Astrocyte (in vitro differentiated cells and primary cell): ENCODE measurements at regions not wholly inside any gene's neighbourhood (a gene's known extent, or its start where the extent isn't known, plus 50 kb on each side); places are given as distances from the start of the nearest gene placed in this dataset.
A peak's percentile ranks its signal among the peaks of the same experiment; 100 is the strongest.

Experiments used
- DNase-seq: peaks from one replicate; pipeline ENCODE4 v3.0.0-alpha.2; 2010; ENCODE audit warnings: low read depth
- FAIRE-seq: peaks from 2 replicates; lab custom pipeline; 2011; peaks lifted over from hg19 to GRCh38; lab: Jason Lieb, UNC
- H2AFZ ChIP-seq: 2 replicates; pipeline ENCODE4 v1.6.0; 2012; ENCODE audit warnings: low read depth, low read length, inconsistent platforms
- H3K27ac ChIP-seq: 2 replicates; pipeline ENCODE4 v1.5.1; 2011; ENCODE audit warnings: low read depth, low read length, inconsistent platforms
- H3K27me3 ChIP-seq: 2 replicates; pipeline ENCODE4 v1.6.0; 2011; ENCODE audit warnings: low read length, inconsistent platforms; ENCODE audit not compliant: insufficient read depth
- H3K36me3 ChIP-seq: 2 replicates; pipeline ENCODE4 v1.5.1; 2011; ENCODE audit warnings: low read length, inconsistent platforms; ENCODE audit not compliant: insufficient read depth
- H3K4me1 ChIP-seq: 2 replicates; pipeline ENCODE4 v1.5.1; 2011; ENCODE audit warnings: low read length, inconsistent platforms; ENCODE audit not compliant: insufficient read depth
- H3K4me2 ChIP-seq: 2 replicates; pipeline ENCODE4 v1.6.0; 2012; ENCODE audit warnings: low read length, inconsistent platforms
- H3K4me3 ChIP-seq: 2 replicates; pipeline ENCODE4 v1.5.1; 2011; ENCODE audit warnings: low read depth, mild to moderate bottlenecking, low read length, inconsistent platforms; ENCODE audit not compliant: insufficient read depth
- H3K79me2 ChIP-seq: 2 replicates; pipeline ENCODE4 v1.6.0; 2012; ENCODE audit warnings: mild to moderate bottlenecking, low read length, inconsistent platforms; ENCODE audit not compliant: insufficient read depth
- H3K9ac ChIP-seq: 2 replicates; pipeline ENCODE4 v1.6.0; 2012; ENCODE audit warnings: mild to moderate bottlenecking, low read length, inconsistent platforms
- H3K9me3 ChIP-seq: 2 replicates; pipeline ENCODE4 v1.5.1; 2012; ENCODE audit warnings: low read depth, mild to moderate bottlenecking, low read length, inconsistent platforms; ENCODE audit not compliant: insufficient read depth
- H4K20me1 ChIP-seq: 2 replicates; pipeline ENCODE4 v1.6.0; 2012; ENCODE audit warnings: low read length, inconsistent platforms; ENCODE audit not compliant: insufficient read depth
- H3K27ac Mint-ChIP-seq: one replicate; pipeline ENCODE4 v1.8.0; 2021; ENCODE audit warnings: mild to moderate bottlenecking, mixed read lengths; ENCODE audit not compliant: unreplicated experiment
- H3K27me3 Mint-ChIP-seq: one replicate; pipeline ENCODE4 v1.8.0; 2021; ENCODE audit warnings: low read depth, mixed read lengths; ENCODE audit not compliant: unreplicated experiment
- H3K36me3 Mint-ChIP-seq: one replicate; pipeline ENCODE4 v1.8.0; 2021; ENCODE audit warnings: low read depth, mixed read lengths; ENCODE audit not compliant: unreplicated experiment
- H3K4me1 Mint-ChIP-seq: one replicate; pipeline ENCODE4 v1.8.0; 2021; ENCODE audit warnings: low read depth, mixed read lengths; ENCODE audit not compliant: unreplicated experiment
- H3K4me3 Mint-ChIP-seq: one replicate; pipeline ENCODE4 v1.8.0; 2021; ENCODE audit warnings: mild to moderate bottlenecking, moderate library complexity, mixed read lengths; ENCODE audit not compliant: unreplicated experiment
- H3K9me3 Mint-ChIP-seq: one replicate; pipeline ENCODE4 v1.8.0; 2021; ENCODE audit warnings: mild to moderate bottlenecking, mixed read lengths; ENCODE audit not compliant: unreplicated experiment
- CTCF ChIP-seq: IDR thresholded peaks from 2 replicates; pipeline ENCODE4 v1.5.1; 2011; ENCODE audit warnings: low read depth, mild to moderate bottlenecking, inconsistent platforms, low read length, moderate library complexity; ENCODE audit not compliant: insufficient read depth
- EZH2 ChIP-seq: IDR thresholded peaks from 2 replicates; pipeline ENCODE4 v1.6.1; 2012; ENCODE audit warnings: mild to moderate bottlenecking, low read length, inconsistent platforms; ENCODE audit not compliant: insufficient read depth

DNA sequence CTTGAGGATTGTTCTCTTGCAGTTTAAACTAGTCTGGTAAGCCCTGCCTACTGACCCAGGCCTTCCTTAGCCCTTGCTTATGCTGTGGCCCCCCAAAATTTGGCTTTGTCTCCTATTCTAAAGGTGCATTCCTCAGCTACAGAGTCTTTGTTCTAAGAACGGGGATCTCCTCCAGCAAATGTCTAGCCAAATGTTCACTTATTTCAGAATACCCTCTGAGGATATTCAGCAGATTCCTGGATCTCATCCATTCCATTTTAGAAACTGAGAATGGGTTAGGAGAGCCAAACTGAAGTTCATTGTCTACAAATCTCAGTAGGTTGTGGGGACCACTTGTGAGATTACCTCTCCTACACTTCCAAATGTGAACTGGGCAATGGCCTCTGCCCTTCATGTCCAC is 164.2 kb upstream of the ARG1 start:
- Mint-ChIP-seq H3K36me3 (no peaks in the 10 kb centered on the region), H3K4me3 (no peak overlapping the region), H3K9me3 (peaks cover 6% of the 10 kb centered on the region), H3K27ac (no peak overlapping the region), H3K27me3 (peaks cover 3% of the 10 kb centered on the region), H3K4me1 (no peaks in the 10 kb centered on the region)
- FAIRE-seq (no peak), DNase-seq (no peak)
- Histone ChIP-seq H3K4me3 (no peak overlapping the region), H3K27me3 (no peaks in the 10 kb centered on the region), H3K4me1 (no peaks in the 10 kb centered on the region), H2AFZ (no peak overlapping the region), H3K4me2 (no peak overlapping the region), H4K20me1 (no peaks in the 10 kb centered on the region), H3K9me3 (no peaks in the 10 kb centered on the region), H3K79me2 (no peaks in the 10 kb centered on the region), H3K27ac (no peak overlapping the region), H3K36me3 (no peaks in the 10 kb centered on the region), H3K9ac (no peak overlapping the region)
- TF ChIP-seq CTCF = no peak

DNA sequence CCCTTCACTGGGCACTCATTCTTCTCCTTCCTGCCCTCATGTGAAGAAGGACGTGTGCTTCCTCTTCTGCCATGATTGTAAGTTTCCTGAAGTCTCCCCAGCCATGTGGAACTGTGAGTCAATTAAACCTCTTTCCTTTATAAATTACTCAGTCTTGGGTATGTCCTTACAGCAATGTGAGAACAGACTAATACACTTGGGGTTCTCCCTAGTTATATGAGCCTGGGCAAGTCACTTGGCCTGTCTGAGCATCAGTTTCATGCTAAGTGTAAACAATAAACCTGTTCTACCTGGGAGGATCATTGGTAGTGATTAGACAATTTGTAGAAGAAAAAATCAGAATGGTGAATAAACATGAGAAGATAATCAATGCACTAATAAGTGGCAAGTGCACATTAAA is 162.2 kb upstream of the ARG1 start:
- Mint-ChIP-seq H3K9me3 (peaks cover 6% of the 10 kb centered on the region), H3K27ac (no peak overlapping the region), H3K36me3 (no peaks in the 10 kb centered on the region), H3K4me1 (no peaks in the 10 kb centered on the region), H3K27me3 (peaks cover 3% of the 10 kb centered on the region), H3K4me3 (no peak overlapping the region)
- no peak overlapping the region for H3K9ac ChIP-seq
- no peaks in the 10 kb centered on the region for H3K9me3 ChIP-seq
- H3K79me2 ChIP-seq = no peaks in the 10 kb centered on the region
- DNase-seq = no peak
- no peak overlapping the region for H3K4me2 ChIP-seq
- no peaks in the 10 kb centered on the region for H3K4me1 ChIP-seq
- no peak for TF ChIP-seq CTCF
- TF ChIP-seq EZH2 = no peak
- no peak overlapping the region for H3K27ac ChIP-seq
- no peak for FAIRE-seq
- H3K36me3 ChIP-seq = no peaks in the 10 kb centered on the region
- H4K20me1 ChIP-seq = no peaks in the 10 kb centered on the region
- no peaks in the 10 kb centered on the region for H3K27me3 ChIP-seq
- no peak overlapping the region for H3K4me3 ChIP-seq
- H2AFZ ChIP-seq = no peak overlapping the region

DNA sequence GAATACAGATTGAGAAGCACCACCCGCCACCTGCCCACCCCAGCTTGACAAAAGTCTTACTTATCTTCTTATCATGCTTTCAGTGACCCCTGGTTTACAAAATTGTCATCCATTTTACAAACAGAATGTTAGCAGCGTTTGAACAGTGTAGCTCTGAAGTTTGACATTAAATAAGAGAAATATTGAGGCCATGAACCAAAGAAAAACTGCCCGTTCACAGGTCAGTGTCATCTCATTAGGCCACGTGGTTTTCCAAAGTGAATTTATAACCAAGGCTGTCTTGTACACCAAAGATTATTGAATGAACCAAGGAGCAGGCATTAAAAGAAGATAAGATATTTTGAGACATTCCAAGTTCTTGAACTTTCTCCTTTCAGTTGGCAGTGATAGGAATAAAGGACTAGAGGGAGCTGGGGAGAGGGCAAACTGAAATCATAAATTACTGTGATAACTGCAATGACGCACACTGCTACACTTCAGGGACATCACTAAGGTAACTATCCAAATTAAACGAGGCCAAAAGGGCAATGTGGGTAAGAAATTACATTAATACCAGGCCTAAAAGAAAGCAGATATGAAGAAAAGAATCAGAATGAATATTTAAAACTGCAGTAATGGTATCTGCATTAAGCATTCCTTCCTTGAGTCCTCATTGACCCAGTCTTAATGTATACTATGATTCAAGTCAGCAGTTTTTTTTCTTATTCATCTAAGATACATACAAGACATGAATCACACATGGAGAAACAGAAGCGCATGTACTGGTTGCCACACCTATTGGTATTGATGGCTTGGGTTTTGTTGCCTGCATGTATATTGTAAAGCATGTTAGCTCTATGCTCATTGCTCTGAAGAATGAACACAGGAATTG is 159.8 kb upstream of the ARG1 start:
- H3K27me3 Mint-ChIP-seq = no peaks in the 10 kb centered on the region
- FAIRE-seq = peak; percentile 17

More for the DNA sequence above, 159.8 kb upstream of the ARG1 start:
- Mint-ChIP-seq H3K9me3 (peaks cover 6% of the 10 kb centered on the region), H3K4me1 (no peaks in the 10 kb centered on the region), H3K36me3 (no peaks in the 10 kb centered on the region), H3K4me3 (no peak overlapping the region), H3K27ac (no peak overlapping the region)
- no peak for TF ChIP-seq CTCF
- TF ChIP-seq EZH2 = no peak
- Histone ChIP-seq H3K4me3 (no peak overlapping the region), H3K4me2 (no peak overlapping the region), H2AFZ (no peak overlapping the region), H3K4me1 (no peaks in the 10 kb centered on the region), H3K36me3 (no peaks in the 10 kb centered on the region), H3K27ac (no peak overlapping the region), H3K79me2 (no peaks in the 10 kb centered on the region), H4K20me1 (no peaks in the 10 kb centered on the region), H3K9me3 (no peaks in the 10 kb centered on the region), H3K27me3 (no peaks in the 10 kb centered on the region), H3K9ac (no peak overlapping the region)
- DNase-seq = no peak
